Smooth muscle cell (in vitro differentiated cells): ENCODE measurements at regions not wholly inside any gene's neighbourhood (a gene's known extent, or its start where the extent isn't known, plus 50 kb on each side); places are given as distances from the start of the nearest gene placed in this dataset.
"Not testable (repeated sequence)": the region's sequence is repeated elsewhere in the genome, so short reads cannot be mapped to it uniquely, and the experiment has no call there.

Experiments used
- DNase-seq: peaks from one replicate; lab custom pipeline; 2025; ENCODE audit not compliant: unreplicated experiment; lab: John Stamatoyannopoulos, UW
- H2AFZ ChIP-seq: fragments of 200-600 bp; sonication (generic); 2 replicates; pipeline ENCODE4 v1.6.0; 2016; ENCODE audit warnings: antibody characterized with exemption, low read depth, mild to moderate bottlenecking
- H3F3A ChIP-seq: fragments of 200-600 bp; sonication (generic); 2 replicates; pipeline ENCODE4 v1.6.0; 2017; ENCODE audit warnings: antibody characterized with exemption, low read depth
- H3K27ac ChIP-seq: fragments of 200-600 bp; sonication (generic); 2 replicates; pipeline ENCODE4 v1.5.1; 2016; ENCODE audit warnings: low read depth, mild to moderate bottlenecking
- H3K27me3 ChIP-seq: fragments of 200-600 bp; sonication (generic); 2 replicates; pipeline ENCODE4 v1.6.1; 2016; ENCODE audit warnings: low read depth, mild to moderate bottlenecking
- H3K36me3 ChIP-seq: fragments of 200-600 bp; sonication (generic); 2 replicates; pipeline ENCODE4 v1.5.1; 2016; ENCODE audit warnings: low read depth
- H3K4me1 ChIP-seq: fragments of 200-600 bp; sonication (generic); 2 replicates; pipeline ENCODE4 v1.5.1; 2016; ENCODE audit warnings: low read depth
- H3K4me2 ChIP-seq: fragments of 200-600 bp; sonication (generic); 2 replicates; pipeline ENCODE4 v1.6.0; 2016; ENCODE audit warnings: mild to moderate bottlenecking
- H3K4me3 ChIP-seq: fragments of 200-600 bp; sonication (generic); 2 replicates; pipeline ENCODE4 v1.5.1; 2016; ENCODE audit warnings: mild to moderate bottlenecking
- H3K79me2 ChIP-seq: fragments of 200-600 bp; sonication (generic); 2 replicates; pipeline ENCODE4 v1.6.0; 2016; ENCODE audit warnings: low read depth, mild to moderate bottlenecking
- H3K9ac ChIP-seq: fragments of 200-600 bp; sonication (generic); 2 replicates; pipeline ENCODE4 v1.6.0; 2016; ENCODE audit warnings: low read depth
- H3K9me3 ChIP-seq: fragments of 200-600 bp; sonication (generic); replicated peaks from 2 replicates; pipeline ENCODE4 v1.5.1; 2016; ENCODE audit warnings: low read depth
- H4K20me1 ChIP-seq: fragments of 200-600 bp; sonication (generic); 2 replicates; pipeline ENCODE4 v1.6.0; 2016; ENCODE audit warnings: low read depth
- WGBS: methylation state at CpG from one replicate; pipeline ENCODE4 v1.1.7; 2016; ENCODE audit warnings: low lambda C conversion rate; 5-methylcytosine and 5-hydroxymethylcytosine counted together
- TF ChIP-seq, protein P1 (sequence below): fragments of 200-600 bp; sonication (generic); IDR thresholded peaks from 2 replicates; pipeline ENCODE4 v1.5.1; 2017; ENCODE audit warnings: borderline replicate concordance, mild to moderate bottlenecking, antibody characterized with exemption; ENCODE audit not compliant: insufficient read depth, poor library complexity, severe bottlenecking

DNA sequence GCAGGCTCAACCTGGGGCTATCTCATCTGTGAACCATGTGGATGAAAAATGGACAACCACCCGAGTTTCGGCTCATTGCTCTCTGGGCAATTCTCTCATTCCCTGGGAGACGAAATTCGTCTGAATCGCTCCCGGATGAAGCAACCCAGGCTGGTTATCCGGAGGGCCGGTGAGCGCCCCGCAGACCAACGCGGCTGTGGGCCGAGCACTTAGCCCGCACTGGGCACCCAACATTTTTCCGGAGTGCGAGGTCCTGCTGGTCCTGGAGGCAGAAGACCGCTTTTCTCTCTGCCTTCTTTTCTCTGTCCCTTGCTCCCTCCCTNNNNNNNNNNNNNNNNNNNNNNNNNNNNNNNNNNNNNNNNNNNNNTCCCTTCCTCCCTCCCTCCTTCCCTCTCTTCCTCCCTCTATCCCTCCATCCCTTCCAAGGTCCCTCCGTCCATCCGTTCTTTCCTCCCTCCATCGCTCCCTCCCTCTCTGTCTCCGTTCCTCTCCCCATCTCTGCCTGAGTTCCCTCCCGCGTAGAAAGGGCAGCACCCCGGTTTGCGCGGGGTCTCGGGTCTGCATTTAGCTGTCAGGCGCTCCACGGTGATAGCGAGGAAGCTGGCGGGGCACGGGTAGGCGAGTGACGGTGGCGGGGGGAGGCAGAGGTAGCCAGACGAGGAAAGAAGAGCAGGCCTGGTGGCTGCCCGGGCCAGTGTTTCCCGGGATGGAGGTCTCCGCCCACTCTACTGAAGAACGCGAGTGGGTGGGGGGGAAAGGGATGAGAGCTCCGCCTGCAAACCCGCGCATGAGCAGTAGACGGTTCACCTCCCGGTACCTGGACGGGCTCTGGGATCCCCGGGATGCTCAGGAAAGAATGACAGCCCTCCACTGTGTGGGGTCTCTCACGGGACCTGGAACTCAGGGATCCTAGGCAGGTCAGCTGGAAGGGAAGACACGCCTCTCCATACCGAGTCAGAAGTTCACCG, 1809.7 kb upstream of the DEFB115 start:
- 72% methylated on average over 31 of the region's 52 CpGs for WGBS
- H2AFZ ChIP-seq, H3K9me3 ChIP-seq, DNase-seq, H3K79me2 ChIP-seq, H3K9ac ChIP-seq, H4K20me1 ChIP-seq, H3K27ac ChIP-seq, H3K4me1 ChIP-seq, H3K4me2 ChIP-seq, H3K4me3 ChIP-seq, H3K27me3 ChIP-seq, H3F3A ChIP-seq, H3K36me3 ChIP-seq: not testable (repeated sequence)

DNA sequence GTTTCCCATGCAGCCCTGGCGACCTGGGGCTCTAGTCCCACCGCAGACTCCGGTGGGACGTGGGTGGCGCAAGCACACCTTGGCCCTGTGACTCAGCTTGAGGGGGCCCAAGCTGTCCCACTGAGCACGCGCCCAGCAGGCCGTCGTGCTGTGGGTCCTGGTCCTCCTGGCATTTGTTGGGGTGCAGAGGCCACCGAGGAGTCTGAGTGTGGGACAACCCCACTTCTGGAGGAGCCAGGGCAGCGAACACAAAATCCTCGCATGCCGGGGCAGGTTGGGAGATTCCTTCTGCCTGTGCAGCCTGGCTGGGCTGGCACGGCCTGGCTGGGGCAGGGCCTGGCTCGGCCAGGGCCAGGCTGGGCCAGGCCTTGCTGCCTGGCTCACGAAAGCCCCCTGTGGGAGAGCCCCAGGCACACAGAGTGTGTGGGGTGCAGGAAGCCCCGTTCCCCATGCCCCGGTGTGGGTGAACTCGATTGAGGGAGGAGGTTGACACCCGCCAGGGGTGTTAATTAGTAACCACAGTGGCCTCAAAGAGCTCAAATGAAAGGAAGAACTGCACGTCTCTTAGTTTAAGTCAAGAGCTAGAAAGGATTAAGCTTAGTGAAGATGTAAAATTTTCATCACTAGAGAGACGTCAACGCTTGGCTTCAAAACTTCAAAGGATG, 1808.5 kb upstream of the DEFB115 start:
- H3K36me3 ChIP-seq: no peaks in the 10 kb centered on the region
- H3K4me1 ChIP-seq: no peaks in the 10 kb centered on the region
- no peak overlapping the region for H3K4me2 ChIP-seq
- whole genome bisulfite sequencing: 77% methylated on average over 19 of the region's 23 CpGs
- no peak overlapping the region for H3K4me3 ChIP-seq
- H3K9ac ChIP-seq: no peak overlapping the region
- H3K27me3 ChIP-seq: no peaks in the 10 kb centered on the region
- no peak overlapping the region for H2AFZ ChIP-seq
- no peak for DNase-seq
- H3F3A ChIP-seq: no peaks in the 10 kb centered on the region
- no peaks in the 10 kb centered on the region for H4K20me1 ChIP-seq
- H3K27ac ChIP-seq: no peak overlapping the region
- no peaks in the 10 kb centered on the region for H3K79me2 ChIP-seq
- TF ChIP-seq, protein P1, sequence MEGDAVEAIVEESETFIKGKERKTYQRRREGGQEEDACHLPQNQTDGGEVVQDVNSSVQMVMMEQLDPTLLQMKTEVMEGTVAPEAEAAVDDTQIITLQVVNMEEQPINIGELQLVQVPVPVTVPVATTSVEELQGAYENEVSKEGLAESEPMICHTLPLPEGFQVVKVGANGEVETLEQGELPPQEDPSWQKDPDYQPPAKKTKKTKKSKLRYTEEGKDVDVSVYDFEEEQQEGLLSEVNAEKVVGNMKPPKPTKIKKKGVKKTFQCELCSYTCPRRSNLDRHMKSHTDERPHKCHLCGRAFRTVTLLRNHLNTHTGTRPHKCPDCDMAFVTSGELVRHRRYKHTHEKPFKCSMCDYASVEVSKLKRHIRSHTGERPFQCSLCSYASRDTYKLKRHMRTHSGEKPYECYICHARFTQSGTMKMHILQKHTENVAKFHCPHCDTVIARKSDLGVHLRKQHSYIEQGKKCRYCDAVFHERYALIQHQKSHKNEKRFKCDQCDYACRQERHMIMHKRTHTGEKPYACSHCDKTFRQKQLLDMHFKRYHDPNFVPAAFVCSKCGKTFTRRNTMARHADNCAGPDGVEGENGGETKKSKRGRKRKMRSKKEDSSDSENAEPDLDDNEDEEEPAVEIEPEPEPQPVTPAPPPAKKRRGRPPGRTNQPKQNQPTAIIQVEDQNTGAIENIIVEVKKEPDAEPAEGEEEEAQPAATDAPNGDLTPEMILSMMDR: no peak
- H3K9me3 ChIP-seq: no peaks in the 10 kb centered on the region

DNA sequence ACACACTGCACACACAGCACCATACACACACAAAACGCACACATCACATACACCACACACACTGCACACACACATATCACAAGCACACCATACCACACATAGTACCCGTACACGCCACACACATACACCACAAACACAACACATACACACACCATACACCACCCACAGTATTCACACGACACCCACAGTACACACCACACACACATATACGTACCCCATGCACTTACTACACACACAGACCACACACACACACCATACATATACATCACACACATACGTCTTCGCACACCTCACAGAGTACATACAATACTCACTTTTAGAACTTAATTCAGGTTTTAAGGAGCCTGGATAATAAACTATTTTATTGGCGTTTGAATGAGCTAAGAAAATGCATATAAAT, 1805.3 kb upstream of the DEFB115 start:
- H3K4me2 ChIP-seq: no peak overlapping the region
- DNase-seq: no peak
- H3K9ac ChIP-seq: no peak overlapping the region
- 33% methylated on average over 5 of the region's 8 CpGs for WGBS
- H4K20me1 ChIP-seq: no peaks in the 10 kb centered on the region
- no peak overlapping the region for H3K27ac ChIP-seq
- H3F3A ChIP-seq: no peaks in the 10 kb centered on the region
- no peaks in the 10 kb centered on the region for H3K9me3 ChIP-seq
- TF ChIP-seq, protein P1: no peak
- H3K36me3 ChIP-seq: no peaks in the 10 kb centered on the region
- H3K4me3 ChIP-seq: no peak overlapping the region
- no peaks in the 10 kb centered on the region for H3K4me1 ChIP-seq
- no peak overlapping the region for H2AFZ ChIP-seq
- no peaks in the 10 kb centered on the region for H3K79me2 ChIP-seq
- H3K27me3 ChIP-seq: no peaks in the 10 kb centered on the region

DNA sequence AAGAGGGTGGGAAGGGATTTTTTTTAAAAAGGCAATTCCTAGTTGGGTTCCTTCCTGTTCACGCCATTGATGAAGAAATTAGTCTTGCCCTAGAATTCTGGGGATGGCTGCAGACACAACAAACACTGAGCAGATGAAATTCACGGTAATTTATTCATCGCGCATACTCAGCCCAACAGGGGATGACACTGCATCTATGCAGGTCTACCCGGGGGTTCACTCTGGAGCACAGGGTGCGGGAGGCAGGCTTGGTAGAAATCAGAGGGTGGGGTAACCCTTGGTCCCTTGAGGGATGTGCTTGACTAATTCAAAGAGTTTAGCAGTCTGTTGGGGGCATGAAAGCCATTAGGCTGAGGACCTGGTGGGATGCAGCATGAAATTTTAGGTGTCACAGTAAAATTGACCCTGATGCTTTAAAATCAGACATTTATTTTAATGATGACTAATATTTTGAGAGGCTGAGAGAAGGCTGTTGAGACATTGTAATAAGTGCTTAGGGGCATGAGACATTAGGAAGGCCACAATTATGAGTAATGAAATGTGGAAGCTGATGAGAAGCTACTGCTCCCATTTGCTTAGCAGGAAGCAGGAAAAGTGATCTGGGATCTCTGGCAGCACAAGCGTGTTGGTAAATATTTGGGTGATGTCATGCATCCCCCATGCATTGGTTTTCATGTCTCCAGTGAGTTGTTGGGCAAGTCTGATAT, 1800.3 kb upstream of the DEFB115 start:
- H3K9ac ChIP-seq, H3K79me2 ChIP-seq, DNase-seq, H3K27me3 ChIP-seq, H3K4me2 ChIP-seq, H3K36me3 ChIP-seq, H2AFZ ChIP-seq, H4K20me1 ChIP-seq, H3K4me3 ChIP-seq, H3K4me1 ChIP-seq, H3K9me3 ChIP-seq, H3K27ac ChIP-seq, H3F3A ChIP-seq: not testable (repeated sequence)
- WGBS: 42% methylated on average over 7 of the region's 7 CpGs
